Islet precursor cell (in vitro differentiated cells): ENCODE measurements at regions not wholly inside any gene's neighbourhood (a gene's known extent, or its start where the extent isn't known, plus 50 kb on each side); places are given as distances from the start of the nearest gene placed in this dataset.
"Not testable (repeated sequence)": the region's sequence is repeated elsewhere in the genome, so short reads cannot be mapped to it uniquely, and the experiment has no call there.

Experiments
- DNase-seq: peaks from one replicate; pipeline ENCODE4 v3.0.0-alpha.2; 2018

DNA sequence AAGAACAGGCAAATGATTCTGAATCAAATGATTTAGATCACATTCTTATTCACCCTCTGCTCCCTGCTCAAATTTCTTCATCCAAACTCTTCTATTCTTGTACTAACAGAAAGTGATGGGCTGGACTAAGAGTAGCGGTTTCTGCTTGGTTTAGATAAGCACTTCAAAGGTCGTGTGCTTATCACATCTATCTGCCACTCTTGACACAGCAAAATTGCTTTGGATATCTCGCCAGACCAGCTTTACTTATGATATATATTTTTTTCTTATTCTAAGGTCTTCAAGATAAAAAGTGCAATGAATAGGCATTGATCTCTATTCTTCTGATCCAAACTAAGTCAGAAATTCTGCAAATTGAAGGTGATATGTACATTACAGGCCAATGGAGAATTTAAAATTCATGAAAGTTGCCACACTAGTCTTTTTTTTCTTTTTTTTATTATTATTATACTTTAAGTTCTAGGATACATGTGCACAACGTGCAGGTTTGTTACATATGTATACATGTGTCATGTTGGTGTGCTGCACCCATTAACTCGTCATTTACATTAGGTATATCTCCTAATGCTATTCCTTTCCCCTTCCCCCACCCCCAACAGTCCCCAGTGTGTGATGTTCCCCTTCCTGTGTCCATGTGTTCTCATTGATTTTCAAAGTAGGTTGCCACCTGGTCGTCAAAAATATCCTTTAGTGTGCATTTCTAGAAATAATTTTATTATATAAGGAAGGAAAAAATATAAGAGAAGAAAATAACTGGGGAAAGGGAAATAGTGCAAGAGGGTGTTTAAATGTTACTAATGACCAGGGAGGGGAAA, 1941.0 kb upstream of the RAG2 start:
- DNase-seq, result no peak

DNA sequence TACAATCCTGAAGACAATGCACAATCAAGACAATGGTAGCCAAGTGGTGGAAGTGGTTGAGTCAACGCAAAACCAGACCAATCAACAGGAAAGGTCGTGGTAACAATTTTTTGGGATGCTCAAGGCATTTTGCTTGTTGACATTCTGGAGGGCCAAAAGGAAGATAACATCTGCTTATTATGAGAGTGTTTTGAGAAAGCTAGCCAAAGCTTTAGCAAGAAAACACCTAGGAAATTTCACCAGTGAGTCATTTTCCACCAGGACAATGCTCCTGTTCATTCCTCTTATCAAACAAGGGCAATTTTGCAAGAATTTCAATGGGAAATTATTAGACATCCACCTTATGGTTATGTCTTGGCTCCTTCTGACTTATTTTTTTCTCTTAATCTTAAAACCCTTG, 1932.2 kb upstream of the RAG2 start:
- no peak for DNase-seq

DNA sequence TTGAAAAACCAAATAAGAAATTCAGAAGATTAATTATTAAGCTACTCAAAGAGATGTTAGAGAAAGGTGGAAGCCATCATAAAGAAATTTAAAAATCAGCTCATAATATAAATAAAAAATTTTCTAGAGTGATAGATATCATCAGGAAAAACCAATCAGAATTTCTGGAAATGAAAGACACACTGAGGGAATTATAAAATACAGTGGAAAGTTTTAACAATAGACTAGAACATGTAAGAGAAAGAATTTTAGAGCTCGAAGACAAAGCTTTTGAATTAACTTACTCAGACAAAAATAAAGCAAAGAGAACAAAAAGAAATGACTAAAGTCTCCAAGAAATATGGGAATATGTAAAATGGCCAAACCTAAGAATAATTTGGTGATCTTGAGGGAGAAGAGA, 1926.9 kb upstream of the RAG2 start:
- no peak for DNase-seq

DNA sequence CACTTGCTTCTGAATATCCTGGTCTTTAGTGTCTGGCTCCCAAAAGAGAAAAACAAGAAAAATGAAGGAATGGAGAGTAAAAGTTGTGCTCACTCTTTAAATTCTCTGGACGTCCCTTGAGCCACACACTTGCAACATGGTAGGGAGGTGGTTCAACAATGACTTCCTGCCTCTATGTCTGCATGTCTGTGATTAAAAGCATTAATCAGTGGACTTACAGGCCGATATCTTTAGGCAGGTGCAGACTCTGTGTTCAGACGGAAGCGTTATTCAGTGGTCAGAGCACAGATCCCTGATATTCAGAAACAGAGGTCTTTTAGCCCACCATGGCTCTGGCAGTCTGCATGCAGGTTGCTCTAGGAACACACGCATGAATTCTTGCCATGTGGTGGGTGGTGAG, 1920.0 kb upstream of the RAG2 start:
- DNase-seq, result no peak

DNA sequence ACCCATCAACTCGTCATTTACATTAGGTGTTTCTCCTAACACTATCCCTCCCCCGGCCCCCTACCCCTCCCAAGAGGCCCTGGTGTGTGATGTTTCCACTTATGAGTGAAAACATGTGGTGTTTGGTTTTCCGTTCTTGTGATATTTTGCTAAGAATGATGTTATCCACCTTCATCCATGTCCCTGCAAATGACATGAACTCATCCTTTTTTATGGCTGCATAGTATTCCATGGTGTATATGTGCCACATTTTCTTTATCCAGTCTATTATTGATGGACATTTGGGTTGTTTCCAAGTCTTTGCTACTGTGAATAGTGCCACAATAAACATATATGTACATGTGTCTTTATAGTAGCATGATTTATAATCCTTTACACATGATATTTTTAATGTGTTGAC, 1914.8 kb upstream of the RAG2 start:
- DNase-seq, result not testable (repeated sequence)

DNA sequence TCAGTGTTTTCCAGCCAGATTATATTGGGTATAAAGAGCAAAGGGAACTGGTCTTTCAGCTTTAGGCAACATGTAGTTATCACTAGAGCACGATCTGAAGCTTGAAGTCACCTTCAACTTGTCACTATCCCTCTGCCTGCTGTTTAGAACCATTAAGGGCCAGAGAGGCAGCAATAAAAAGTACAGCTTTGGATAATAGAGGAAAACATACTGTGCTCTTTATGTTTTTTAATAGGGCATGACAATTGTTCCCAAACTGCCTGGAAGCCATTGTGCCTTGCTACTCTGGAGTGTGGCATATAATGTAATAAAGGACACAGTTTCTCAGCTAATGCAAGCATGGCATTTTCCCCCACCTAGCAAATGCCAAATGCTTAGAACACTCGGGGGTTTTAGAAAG, 1912.0 kb upstream of the RAG2 start:
- DNase-seq, result no peak

DNA sequence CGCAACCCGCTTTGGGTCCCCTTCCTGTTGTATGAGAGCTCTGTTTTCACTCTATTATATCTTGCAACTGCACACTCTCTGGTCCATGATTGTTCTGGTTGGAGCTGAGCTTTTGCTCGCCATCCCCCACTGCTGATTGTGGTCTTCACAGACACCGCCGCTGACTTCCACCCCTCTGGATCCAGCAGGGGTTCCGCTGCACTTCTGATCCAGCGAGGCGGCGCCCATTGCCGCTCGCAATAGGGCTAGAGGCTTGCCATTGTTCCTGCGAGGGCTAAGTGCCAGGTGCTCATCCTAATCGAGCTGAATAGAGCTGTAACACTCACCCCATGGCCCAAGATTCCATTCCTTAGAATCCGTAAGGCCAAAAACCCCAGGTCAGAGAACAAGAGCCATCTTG, 1905.8 kb upstream of the RAG2 start:
- no peak for DNase-seq

DNA sequence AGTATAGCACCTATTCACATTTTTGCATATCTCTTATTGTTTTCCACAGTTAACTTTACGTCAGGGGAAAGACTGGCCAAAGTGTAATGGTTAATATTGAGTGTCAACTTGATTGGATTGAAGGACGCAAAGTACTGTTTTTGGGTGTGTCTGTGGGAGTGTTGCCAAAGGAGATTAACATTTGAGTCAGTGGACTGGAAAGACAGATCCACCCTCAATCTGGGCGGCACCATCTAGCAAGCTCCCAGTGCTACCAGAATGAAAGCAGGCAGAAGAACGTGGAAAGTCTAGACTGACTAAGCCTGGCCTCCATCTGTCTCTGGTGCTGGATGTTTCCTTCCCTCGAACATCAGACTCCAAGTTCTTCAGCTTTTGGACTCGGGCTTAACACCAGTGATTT, 1900.7 kb upstream of the RAG2 start:
- no peak for DNase-seq

DNA sequence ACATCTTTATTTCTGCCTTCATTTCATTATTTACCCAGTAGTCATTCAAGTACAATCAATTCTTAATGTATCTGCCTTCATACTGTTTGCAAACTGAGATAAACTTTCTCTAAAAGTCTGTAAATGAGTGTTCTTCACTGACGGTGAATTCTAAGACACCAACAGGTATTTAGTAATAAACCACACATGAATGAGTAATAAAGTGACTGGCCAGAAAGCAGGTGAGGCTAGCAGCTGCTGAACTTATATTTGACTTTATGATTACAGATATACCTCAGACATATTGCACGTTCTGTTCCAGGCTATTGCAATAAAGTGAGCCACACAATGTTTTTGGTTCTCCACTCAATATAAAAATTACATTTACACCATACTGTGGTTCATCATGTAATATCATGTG, 1894.0 kb upstream of the RAG2 start:
- DNase-seq, result no peak

DNA sequence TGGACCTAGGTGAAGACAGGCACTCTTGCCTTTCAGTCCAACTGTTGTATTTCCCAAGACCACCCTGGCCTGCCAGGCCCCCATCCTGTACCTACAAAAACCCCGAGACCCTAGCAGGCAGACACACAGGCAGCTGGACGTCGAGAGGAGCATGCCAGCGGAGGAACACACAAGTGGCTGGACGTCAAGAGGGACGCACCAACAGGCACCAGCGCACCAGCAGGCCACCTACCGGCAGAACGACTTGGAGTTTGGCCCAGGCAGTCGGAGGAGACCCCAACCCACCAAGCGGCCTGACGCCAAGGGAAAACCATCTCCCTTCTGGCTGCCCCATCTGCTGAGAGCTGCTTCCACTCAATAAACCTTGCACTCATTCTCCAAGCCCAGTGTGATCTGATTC, 1883.4 kb upstream of the RAG2 start:
- DNase-seq, result no peak

DNA sequence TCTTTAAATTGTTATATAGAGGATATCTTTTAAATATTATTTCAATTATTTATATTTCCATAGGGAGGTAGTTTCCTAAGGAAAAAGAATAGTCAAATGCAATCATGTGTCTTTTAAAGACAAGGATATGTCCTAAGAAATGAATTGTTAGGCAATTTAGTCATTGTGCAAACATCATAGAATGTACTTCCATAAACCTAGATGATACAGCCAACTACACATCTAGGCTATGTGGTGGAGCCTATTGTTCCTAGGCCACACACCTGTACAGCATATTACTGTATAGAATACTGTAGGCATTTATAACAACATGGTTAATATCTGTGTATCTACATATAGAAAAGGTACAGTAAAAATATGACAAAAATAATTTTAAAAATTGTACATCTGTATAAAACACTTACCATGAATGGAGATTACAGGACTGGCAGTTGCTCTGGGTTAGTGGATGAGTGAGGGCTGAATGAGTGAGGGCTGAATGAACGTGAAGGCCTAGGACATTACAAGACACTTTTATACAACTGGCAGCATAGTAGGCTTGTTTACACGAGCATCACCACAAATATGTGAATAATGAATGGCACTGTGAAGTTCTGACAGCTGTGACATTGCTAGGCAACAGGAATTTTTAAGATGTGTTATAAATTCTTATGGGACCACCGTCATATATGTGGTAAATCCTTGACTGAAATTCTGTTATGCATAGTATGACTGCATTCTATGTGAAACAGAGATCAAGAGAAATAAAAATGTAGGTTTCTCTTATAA, 1879.0 kb upstream of the RAG2 start:
- no peak for DNase-seq

DNA sequence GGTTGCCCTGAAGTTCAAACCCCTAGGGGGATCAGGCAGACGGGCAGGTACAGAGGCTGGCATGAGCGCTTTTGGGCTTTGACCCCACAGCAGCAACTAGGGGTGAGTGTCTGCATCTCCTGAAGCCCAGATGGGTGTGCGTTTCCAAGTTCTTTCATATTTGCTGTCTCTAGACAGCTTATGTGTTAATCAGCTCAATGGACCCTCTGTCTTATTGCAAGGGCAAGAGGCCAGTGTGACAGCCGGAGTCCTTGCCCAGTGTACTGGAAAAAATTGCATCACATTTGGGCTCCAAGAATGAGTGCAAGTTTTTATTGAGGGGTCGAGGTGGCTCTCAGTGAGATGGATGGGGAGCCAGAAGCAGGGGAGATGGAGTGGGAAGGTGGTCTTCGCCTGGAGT, 1863.7 kb upstream of the RAG2 start:
- DNase-seq, result no peak

DNA sequence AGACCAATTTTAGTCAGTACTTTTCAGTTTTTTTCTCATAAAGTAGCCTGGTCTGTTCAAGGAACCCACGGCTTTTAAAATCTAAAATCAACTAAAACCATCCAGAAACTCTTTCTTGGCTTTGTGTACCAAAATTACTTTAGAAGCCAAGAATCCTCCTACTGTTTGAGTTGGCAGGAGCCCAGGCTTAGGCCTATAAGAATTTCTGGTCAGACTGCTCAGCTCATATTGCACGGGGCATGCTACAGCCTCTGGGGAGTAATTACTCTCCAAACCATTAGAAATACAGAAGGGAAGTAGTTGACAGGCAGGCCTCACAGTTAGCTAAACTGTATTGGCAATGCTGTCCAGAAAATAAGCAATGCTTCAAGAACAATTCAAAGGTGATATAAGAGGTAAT, 1862.9 kb upstream of the RAG2 start:
- no peak for DNase-seq

DNA sequence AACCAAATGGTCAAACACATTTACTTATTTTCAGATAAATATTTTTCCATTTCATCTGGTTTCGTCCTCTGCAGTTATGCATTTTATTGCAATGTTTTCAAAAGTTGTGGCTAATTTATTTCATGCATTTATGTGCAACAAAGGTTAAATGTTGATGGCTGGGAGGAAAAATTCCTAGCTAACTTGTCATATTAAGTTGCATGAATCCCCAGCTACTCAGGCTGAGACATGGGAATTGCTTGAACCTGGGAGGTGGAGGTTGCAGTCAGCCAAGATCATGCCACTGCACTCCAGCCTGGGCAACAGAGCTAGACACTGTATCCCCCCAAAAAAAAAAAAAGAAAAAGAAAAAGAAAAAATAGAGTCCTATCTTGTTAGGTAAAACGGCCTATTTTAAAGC, 1862.4 kb upstream of the RAG2 start:
- no peak for DNase-seq

DNA sequence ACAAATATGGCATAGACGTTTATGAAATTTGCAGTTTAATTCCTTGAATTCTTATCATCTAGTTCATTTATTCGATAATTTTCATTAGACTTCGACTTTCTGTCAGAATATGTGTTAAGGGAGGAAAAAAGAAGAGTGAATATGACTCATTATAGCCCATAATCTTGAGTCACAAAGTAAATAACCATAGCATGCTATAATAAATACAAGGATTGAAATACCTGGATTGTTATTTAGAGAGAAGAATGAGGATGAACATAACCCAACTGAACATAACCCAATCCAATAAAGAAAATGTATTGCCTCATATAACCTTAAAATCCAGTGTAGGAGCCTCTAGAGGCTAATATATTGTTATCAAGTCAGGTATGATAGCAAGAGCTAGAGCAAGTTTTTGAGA, 1858.3 kb upstream of the RAG2 start:
- DNase-seq, result no peak

DNA sequence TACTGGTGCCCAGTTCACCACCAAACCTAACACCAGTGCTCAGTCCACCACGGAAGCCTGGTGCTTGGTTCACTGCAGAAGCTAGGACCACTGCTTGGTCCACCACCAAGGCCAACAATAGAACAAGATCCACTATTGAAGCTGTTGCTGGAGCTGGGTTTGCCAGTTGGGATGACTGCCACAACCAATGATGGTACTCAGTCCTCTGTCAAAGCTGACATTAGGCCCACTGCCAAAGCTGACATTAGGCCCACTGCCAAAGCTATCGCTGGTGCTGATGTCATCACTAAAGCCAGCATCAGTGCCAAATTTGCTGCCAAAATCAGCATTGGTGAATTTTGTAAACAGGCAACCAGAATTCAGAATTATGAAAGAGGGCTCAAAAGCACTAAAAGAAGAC, 1850.2 kb upstream of the RAG2 start:
- no peak for DNase-seq

DNA sequence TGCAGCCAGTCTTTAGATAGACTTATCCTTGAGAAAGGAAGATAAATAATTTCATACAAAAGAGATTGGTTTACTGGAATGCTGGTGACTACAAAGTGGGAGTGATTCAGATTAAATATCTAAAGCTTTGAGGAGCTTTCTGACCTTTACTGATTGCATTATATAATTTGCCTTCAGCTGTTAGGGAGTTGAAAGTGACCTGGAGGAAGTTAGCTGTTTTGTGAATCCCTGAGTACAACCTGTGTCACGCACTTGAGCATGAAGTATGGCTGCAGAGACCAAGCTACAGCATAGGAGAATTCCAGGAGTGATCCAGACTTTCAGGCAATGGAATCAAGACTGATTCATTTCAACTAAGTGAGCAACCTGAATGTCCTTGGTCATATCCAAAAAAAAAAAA, 1848.3 kb upstream of the RAG2 start:
- DNase-seq, result no peak

DNA sequence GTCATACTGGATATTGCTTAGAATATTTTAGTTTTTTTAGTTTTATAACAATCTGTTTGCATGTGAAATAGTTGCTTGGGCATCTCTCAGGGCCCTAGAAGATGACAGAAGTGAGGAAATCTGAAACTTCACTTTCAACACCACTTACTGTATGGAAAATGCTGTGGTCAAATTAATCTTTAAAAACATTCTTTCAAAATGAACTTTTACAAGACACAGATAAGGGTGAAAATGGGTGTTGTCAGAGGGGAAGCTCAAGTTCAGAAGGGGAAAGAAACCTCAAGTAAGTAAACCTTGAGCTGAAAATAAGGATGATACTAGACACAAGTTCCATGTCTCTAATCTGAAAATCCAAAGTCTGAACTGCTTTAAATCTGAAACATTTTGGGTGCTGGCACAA, 1840.1 kb upstream of the RAG2 start:
- DNase-seq, result no peak

DNA sequence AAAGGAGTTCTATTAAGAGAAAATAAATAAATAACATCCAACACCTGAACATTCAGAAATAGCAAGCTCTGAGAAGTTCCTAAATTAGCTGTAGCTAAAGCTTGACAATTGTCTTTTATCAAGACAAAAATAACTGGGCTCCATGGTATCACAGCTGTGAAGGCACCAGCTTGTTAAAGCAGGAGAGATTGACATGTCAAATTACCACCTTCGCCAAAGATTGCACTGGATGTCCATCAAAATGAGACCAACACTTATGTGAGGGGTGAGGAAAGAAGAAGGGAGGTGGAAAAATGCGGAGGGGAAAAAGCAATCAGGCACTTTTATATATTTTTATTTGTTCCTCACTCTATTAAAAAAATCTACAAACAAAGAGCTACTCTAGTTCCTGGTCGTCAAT, 1827.5 kb upstream of the RAG2 start:
- no peak for DNase-seq

DNA sequence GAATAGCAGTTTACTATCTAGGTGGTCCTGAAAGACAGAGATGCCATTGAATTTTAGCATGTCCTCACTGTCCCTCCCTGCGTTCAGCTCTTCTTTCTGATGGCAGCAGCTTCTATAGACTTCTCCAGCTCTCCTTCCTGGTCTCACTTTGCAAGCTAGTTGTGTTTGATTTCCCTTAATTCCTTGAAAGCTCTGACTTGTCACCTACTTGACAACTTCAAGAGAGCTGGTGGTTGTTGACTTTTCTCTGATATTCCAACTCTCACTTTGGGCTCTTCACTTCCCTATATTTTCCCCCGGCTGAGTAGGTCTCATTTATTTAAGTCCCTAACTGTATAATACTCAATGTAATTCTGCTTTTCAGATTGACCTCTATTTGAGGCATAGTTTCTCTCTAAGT, 1825.0 kb upstream of the RAG2 start:
- DNase-seq, result no peak

DNA sequence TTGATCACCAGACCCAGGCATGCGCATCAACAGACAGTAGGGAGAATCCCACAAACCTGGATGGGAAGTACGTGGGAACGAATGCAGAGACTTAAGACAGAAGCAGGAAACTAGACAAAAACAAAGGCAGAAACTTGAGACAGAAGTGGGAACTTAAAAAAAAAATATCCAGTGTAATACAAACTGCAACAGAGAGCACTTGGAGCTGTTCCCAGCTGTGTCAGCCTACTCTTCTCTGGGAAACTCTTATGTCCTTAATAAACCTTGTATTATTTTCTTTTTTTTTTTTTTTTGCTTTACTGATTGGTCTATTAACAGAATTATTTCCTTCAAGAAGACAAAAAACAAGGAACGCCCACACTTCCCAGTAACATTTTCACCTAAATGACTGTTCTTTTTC, 1818.1 kb upstream of the RAG2 start:
- no peak for DNase-seq

DNA sequence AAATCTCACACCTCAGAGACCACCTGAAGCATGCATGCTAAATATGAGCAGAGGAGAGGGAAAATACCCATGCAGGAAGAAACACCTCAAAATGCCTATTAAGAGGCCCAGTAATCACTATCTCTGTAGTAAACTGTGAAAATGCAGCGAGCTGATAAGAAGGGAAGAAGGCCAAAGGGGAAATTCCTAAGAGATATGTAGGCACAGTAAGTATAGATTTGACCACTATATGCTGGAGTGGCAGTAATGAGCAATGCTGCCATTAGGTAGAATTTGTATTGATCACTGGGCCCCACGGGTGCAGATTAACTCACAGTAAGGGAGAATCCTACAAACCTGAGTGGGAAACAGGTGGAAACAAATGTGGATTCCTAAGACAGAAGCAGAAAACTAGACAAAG, 1813.1 kb upstream of the RAG2 start:
- DNase-seq, result no peak

DNA sequence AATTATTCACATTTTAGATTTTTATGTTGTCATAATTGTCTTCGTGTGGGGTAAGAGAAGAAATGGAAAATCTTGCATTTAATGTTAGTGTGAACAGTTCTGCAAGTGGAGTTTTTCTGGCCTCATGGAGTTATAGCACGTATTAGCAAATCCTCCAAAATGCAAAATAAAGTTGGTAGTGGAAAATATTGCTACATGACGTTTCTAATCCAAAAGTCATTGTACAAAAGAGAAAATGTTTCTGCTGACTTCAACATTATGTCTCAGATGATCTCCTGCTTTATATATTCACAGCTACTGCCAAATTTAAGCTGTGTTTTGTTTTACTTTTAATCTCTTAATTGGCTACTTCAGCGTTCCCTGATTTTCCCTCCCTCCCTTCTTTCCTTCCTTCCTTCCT, 1804.0 kb upstream of the RAG2 start:
- DNase-seq, result no peak

DNA sequence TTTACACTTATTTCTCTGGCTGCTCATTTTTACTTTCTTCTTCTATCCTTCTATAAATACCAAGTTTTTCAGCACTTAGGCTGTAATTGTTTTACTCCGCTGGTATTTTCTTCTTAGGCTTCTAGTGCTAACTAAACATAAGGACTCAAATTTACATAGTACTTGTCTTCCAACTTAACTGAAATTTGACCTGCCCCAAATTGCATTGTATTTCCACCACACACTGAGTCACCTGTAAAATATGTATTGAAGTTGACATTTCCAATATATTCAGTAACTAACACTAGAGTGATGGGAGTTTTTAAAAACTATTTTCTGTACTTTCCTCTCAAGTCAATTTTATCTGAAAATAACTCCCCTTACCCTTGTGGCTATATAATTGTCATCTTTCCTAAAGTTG, 1794.1 kb upstream of the RAG2 start:
- no peak for DNase-seq

DNA sequence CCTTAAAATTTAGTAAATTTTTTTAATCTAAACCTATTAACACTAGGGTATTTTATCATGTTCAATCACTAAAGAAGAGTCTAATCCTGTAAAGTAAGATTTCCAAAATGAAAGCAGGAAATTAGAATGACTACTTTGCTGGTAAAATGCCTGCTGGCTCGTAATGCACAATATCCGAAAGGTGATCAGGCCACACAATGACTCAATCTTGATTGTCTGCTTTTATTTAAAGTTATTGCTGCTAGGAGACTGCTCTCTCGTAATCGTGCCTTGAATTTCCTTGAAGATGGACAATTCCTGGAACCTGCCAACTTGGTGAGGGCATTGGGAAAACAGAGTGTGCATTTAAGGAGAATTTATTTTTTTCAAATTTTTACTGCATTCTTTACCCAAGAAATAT, 1786.5 kb upstream of the RAG2 start:
- no peak for DNase-seq
